ENCODE measurements at regions not wholly inside any gene's neighbourhood (a gene's known extent, or its start where the extent isn't known, plus 50 kb on each side); places are given as distances from the start of the nearest gene placed in this dataset.

- Mint-ChIP-seq H3K36me3 (no peaks in the 10 kb centered on the region), H3K4me1 (no peaks in the 10 kb centered on the region), H3K9me3 (peaks cover 0 to 5% (median 2%) of the 10 kb centered on the region in 7 donors), H3K27ac (no peak overlapping the region), H3K27me3 (ENCODE audit: low read depth in 3 of 3) (no peaks in the 10 kb centered on the region), H3K4me3 (no peak overlapping the region)
- H3K9ac ChIP-seq (ENCODE audit: insufficient read depth, low read length, poor library complexity, severe bottlenecking) = no peak overlapping the region
- H4K20me1 ChIP-seq (ENCODE audit: insufficient read depth, low read length) = no peaks in the 10 kb centered on the region
- WGBS (ENCODE audit: insufficient coverage) = 100% methylated on average over 1 of the region's 4 CpGs
- H3K36me3 ChIP-seq (replicated peaks in 1 of 2; ENCODE audit: control insufficient read depth in 1 of 2, insufficient read depth in 2 of 2, low read length in 2 of 2) = no peaks in the 10 kb centered on the region
- H3K4me1 ChIP-seq (ENCODE audit: control insufficient read depth in 1 of 2, insufficient read depth in 2 of 2, low read length in 2 of 2) = no peaks in the 10 kb centered on the region
- H3K27me3 ChIP-seq (ENCODE audit: control insufficient read depth in 2 of 2, insufficient read depth in 2 of 2, low read length in 2 of 2) = no peaks in the 10 kb centered on the region
- H3K27ac ChIP-seq (ENCODE audit: low read depth in 1 of 2, low read length in 2 of 2) = no peak overlapping the region
- H3K4me3 ChIP-seq (replicated peaks in 1 of 3; ENCODE audit: low read depth in 2 of 3, low read length in 3 of 3) = no peak overlapping the region
- no peak overlapping the region for H3K4me2 ChIP-seq (replicated peaks; ENCODE audit: extremely low read depth, low read length, poor library complexity, severe bottlenecking)
- no peak overlapping the region for H2AFZ ChIP-seq (ENCODE audit: insufficient read depth, low read depth, low read length, poor library complexity, severe bottlenecking)
- TF ChIP-seq CTCF (IDR thresholded peaks at IDR 0.05) = no peak
- peaks cover 5 to 10% of the 10 kb centered on the region in 2 donors for H3K9me3 ChIP-seq (replicated peaks in 1 of 2; ENCODE audit: control insufficient read depth in 1 of 2, insufficient read depth in 1 of 2, low read length in 2 of 2)
- no peaks in the 10 kb centered on the region for H3K79me2 ChIP-seq (ENCODE audit: insufficient read depth, low read length)
- DNase-seq = no peak
- intact Hi-C loops (cut with micrococcal nuclease) = no loop called here
These were observed 324.3 kb upstream of the SLIT2 start for GRCh38 chr4:19927381-19927780.

DNA sequence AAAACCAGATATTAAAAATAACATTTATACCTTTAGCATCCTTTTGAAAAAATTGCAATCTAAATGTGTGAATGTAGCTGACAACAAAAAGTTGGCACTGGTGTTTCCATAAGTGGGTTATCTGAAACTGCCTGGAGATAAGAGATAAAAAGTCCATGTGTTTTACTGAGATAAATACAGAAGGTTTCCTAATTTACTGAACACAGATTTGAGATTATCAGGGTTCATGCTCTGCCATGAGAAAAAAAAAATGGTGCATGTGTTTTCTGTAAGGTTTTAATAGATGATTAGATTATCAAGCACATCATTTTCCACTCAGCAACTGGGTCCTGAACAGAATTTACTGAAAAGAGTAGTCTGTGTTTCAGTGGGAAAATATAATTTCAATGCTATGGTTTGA lies 326.2 kb upstream of the SLIT2 start:
- Histone ChIP-seq H3K4me3 (replicated peaks in 1 of 3; ENCODE audit: low read depth in 2 of 3, low read length in 3 of 3) (no peak overlapping the region), H3K4me2 (replicated peaks; ENCODE audit: extremely low read depth, low read length, poor library complexity, severe bottlenecking) (no peak overlapping the region)
- no peak for DNase-seq

More for the DNA sequence above, 326.2 kb upstream of the SLIT2 start:
- Histone ChIP-seq H3K4me1 (ENCODE audit: control insufficient read depth in 1 of 2, insufficient read depth in 2 of 2, low read length in 2 of 2) (no peaks in the 10 kb centered on the region), H3K36me3 (replicated peaks in 1 of 2; ENCODE audit: control insufficient read depth in 1 of 2, insufficient read depth in 2 of 2, low read length in 2 of 2) (no peaks in the 10 kb centered on the region), H4K20me1 (ENCODE audit: insufficient read depth, low read length) (no peaks in the 10 kb centered on the region), H3K27ac (ENCODE audit: low read depth in 1 of 2, low read length in 2 of 2) (no peak overlapping the region), H3K9me3 (replicated peaks in 1 of 2; ENCODE audit: control insufficient read depth in 1 of 2, insufficient read depth in 1 of 2, low read length in 2 of 2) (peaks cover 9 to 10% of the 10 kb centered on the region in 2 donors), H2AFZ (ENCODE audit: insufficient read depth, low read depth, low read length, poor library complexity, severe bottlenecking) (no peak overlapping the region), H3K27me3 (ENCODE audit: control insufficient read depth in 2 of 2, insufficient read depth in 2 of 2, low read length in 2 of 2) (no peaks in the 10 kb centered on the region), H3K79me2 (ENCODE audit: insufficient read depth, low read length) (no peaks in the 10 kb centered on the region), H3K9ac (ENCODE audit: insufficient read depth, low read length, poor library complexity, severe bottlenecking) (no peak overlapping the region)
- no peak for TF ChIP-seq CTCF (IDR thresholded peaks at IDR 0.05)
- Mint-ChIP-seq H3K27ac (no peak overlapping the region), H3K4me1 (no peaks in the 10 kb centered on the region), H3K27me3 (ENCODE audit: low read depth in 3 of 3) (no peaks in the 10 kb centered on the region), H3K9me3 (peaks cover 0 to 7% (median 2%) of the 10 kb centered on the region in 7 donors), H3K36me3 (no peaks in the 10 kb centered on the region), H3K4me3 (no peak overlapping the region)
- intact Hi-C loops (cut with micrococcal nuclease) = no loop called here
